HG02798 (cell line): ENCODE measurements at regions not wholly inside any gene's neighbourhood (a gene's known extent, or its start where the extent isn't known, plus 50 kb on each side); places are given as distances from the start of the nearest gene placed in this dataset.
"Not testable (repeated sequence)": the region's sequence is repeated elsewhere in the genome, so short reads cannot be mapped to it uniquely, and the experiment has no call there.

ENCODE experiments used
- ATAC-seq: cut with Tn5 transposase; IDR thresholded peaks from one replicate; pipeline ENCODE4 v1.9.1; 2021; ENCODE audit warnings: mild to moderate bottlenecking; ENCODE audit not compliant: unreplicated experiment, poor library complexity

DNA sequence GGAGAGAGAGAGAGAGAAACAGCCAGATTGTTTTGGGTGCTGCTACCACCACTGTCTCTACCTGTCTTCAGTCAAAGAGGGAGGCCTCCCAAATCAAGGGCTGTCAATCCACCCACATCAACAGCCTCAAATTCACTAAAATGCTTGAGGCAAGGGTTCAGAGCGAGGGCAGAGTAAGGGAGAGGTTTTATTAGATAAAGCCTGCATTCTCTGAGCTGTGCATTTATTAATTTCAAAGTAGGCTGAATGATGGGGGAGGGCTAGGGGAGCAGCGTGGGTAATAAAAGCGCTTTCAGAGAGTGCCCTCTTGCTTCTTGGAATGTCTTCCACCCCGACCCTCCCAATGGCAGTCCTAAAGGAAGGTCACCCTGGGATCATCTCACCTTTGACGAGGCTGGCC lies 636.5 kb upstream of the TBX3 start:
- no peak for ATAC-seq

DNA sequence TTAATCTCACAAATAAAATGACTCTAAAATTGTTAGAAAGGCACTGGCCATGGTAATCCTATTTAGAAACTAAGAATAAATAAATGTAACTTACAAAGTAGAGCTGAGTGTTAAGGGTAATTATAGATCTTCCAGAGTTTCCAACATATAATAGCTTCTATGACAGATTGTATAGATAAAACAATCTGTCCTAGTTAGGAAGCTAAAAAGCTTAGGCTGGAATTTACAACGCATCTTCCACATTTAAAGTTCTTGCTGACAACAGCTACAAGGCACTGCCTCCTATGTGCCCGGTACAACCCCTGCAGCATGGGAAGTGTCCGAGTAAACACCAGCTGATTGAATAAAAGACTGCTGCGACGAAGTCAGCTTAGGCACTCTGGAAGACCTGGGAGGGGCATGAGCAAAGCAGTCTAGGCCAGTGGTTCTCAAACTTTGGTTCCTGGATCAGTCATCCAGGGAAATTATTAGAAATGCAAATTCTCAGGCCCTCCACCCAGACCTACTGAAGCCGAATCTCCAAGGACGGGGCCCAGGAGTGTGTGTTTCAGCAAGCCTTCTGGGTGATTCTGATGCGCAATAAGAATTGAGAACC lies 635.6 kb upstream of the TBX3 start:
- ATAC-seq = no peak

- no peak for ATAC-seq
Measured at GRCh38 chr12:115313929-115314328, 630.0 kb upstream of the TBX3 start.

DNA sequence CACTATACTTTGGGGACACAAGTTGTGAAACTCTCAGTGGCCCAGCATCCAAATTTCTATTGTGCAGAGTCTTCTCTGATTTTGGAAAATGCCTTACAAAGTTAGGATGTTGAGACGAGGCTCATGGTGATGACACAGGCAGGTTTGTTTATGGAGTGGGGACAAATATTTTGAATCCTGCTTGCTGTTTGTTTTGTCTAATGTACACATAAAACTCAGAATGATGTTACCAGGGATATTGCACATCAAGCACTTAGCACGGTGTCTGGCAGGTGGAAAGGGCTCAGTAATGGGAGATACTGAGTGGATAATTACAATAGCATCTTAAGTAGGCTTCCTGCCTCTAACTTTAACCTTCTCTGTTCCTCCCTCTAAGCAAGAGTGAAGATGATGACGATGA lies 628.9 kb upstream of the TBX3 start:
- no peak for ATAC-seq

GRCh38 chr12:115311875-115312274 lies 627.9 kb upstream of the TBX3 start:
- ATAC-seq = no peak

DNA sequence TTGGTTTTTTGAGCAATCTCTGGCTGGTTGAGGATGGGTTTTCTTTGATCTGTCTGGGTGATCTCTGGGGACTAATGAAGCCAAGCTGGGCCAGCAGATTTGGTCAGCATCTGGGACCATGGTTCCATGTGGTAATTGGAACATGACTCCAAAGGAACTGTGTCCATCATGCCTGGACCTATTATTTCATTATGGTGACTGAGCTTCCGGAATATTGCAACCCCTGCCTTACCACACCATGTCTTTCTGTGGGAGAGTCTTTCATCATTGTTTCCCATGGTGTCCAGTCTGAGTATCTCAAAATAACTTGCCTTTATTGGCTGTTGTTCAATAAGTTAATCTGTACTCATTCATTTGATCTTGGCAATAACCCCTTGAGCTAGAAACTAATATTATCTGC lies 624.9 kb upstream of the TBX3 start:
- ATAC-seq = no peak

GRCh38 chr12:115306380-115306779 lies 622.4 kb upstream of the TBX3 start:
- ATAC-seq = no peak

GRCh38 chr12:115305867-115306266 lies 621.9 kb upstream of the TBX3 start:
- ATAC-seq = no peak

DNA sequence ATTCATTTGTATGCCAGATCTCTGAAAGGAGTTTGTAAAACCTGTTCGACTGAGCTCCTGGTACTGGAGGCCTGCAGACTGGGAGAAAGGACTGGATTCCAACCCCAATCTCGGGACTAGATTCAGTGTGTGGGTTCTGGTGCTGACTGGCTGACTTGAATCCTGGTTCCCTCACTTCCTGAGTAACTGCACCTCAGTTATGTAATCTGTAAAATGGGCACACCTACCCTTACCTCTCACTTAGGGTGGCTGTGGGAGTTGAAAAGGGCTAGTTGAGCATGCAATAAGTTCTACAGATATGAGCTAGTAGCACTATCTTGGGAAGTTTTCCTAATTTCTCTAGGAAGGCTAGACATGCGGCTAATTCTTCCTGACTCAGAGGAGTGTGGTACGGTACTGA lies 621.3 kb upstream of the TBX3 start:
- ATAC-seq = no peak

DNA sequence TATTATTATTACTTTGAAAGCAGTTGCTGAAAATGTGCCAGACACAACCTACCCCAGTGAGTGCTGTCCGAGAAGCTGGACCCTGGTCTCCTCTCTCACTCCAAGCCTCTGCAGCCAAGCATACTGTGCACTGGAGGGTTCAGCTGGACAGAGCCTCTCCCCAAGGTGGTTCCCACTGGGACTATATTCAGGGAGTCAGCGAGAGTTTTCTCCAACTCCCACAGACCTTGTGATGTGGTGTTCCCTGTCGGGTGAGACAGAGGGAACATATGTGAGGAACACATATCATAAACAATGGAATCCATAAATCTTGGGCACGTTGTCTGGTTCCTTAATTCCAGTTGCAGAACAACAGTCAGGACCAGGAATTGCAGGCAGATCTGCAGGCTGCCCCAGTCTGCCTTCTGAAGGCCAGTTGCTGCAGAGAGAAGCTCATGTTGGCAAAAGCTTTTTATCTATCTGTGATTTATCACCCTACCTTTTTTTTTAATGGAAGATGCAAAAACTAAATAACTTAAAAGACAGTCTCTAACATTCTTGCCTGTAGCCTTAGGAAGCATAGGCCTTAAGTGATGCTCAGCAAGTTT lies 619.8 kb upstream of the TBX3 start:
- ATAC-seq = no peak

- no peak for ATAC-seq
Measured at GRCh38 chr12:115297445-115297844, 613.5 kb upstream of the TBX3 start.

- ATAC-seq = no peak
Measured at GRCh38 chr12:115296613-115297198, 612.7 kb upstream of the TBX3 start.

DNA sequence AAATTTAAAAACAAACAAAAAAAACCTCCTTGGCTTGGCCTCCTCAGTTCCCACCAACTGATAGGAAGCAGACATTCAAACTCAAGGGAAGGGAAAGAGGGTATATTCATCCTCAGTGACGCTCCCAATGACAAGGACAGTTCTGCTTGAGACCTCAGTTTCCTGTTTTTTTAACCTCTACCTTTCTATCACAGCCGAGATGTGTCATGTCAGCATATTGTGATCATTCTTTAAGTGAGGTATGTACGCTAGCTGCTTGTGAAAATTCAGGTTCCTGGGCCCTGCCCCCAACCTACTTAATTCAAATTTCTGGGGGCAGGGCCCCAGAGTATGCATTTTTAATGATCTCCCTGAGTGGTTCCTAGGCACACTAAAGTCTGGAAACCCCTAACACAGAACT lies 611.9 kb upstream of the TBX3 start:
- no peak for ATAC-seq

- no peak for ATAC-seq
Measured at GRCh38 chr12:115294453-115295133, 610.6 kb upstream of the TBX3 start.

DNA sequence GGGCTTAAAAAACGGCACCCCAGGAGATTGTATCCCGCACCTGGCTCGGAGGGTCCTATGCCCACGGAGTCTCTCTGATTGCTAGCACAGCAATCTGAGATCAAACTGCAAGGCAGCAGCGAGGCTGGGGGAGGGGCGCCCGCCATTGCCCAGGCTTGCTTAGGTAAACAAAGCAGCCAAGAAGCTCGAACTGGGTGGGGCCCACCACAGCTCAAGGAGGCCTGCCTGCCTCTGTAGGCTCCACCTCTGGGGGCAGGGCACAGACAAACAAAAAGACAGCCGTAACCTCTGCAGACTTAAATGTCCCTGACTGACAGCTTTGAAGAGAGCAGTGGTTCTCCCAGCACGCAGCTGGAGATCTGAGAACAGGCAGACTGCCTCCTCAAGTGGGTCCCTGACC lies 601.5 kb upstream of the TBX3 start:
- not testable (repeated sequence) for ATAC-seq

DNA sequence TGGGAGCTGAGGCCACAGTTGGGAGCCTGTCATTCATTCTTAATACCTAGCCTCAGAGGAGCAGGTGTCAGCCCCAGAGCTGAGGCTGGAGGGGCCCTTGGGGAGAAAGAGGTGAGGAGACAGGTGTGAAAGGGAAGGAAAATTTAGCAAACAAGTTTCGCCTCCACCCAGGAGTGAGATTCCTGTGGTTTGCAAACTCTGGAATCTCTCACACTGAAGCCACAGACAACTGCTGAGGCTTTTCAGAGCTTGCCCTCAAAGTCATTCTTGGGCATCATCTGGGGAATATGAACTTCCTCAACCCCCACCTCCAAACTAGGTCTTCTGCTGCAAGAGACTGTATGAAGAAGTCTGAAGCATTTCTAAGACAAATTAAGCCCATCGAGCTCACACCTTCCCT lies 589.5 kb upstream of the TBX3 start:
- ATAC-seq = no peak

- no peak for ATAC-seq
Measured at GRCh38 chr12:115268451-115268850, 584.5 kb upstream of the TBX3 start.

DNA sequence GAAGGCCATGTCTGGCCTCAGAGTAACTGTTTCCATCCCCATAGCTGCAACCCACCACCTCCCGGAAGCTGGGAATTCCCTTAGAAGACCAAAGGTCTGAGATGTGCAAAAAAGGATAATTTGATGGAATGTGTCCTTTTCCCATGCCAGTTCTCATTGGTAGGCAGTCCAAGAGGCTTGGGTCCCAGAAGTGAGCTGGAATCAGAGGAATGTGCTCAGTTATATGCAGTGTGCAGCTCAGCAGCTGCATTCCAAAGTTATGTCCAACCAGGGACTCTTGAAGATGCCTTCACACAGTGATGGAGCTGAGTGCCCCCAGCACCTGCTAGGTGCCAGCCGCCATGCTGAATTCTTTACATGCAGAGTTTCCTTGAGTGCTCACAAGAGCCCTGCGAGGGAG lies 583.9 kb upstream of the TBX3 start:
- no peak for ATAC-seq

GRCh38 chr12:115267464-115267863 lies 583.5 kb upstream of the TBX3 start:
- no peak for ATAC-seq

DNA sequence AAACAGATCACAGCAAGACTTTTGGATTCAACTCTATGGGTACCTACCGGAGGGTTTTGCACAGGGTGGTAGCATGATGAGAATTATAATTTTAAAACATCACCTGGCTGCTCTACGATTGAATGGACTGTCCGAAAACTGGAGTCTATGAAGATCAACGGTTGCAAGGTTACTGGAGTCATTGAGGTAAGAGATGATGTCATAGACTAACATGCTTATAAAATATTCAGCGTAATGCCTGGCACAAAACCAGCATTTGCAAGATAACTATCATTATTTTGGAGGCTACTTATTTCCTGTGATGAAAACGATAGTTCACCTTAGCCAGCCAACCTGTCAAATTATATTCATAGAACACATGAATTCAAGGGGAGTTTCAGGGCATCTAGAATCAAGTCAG lies 580.6 kb upstream of the TBX3 start:
- ATAC-seq = no peak

- no peak for ATAC-seq
Measured at GRCh38 chr12:115261691-115262398, 577.9 kb upstream of the TBX3 start.
